Gastroesophageal sphincter (tissue), 4 donors: ENCODE measurements at regions not wholly inside any gene's neighbourhood (a gene's known extent, or its start where the extent isn't known, plus 50 kb on each side); places are given as distances from the start of the nearest gene placed in this dataset.

Experiments
- ATAC-seq: fragments of 150-250 bp; one replicate; pipeline ENCODE4 v1.9.1; 2016; ENCODE audit warnings: mild to moderate bottlenecking, moderate library complexity
- H3K27ac ChIP-seq, 4 donors: fragments of 200-600 bp; sonication (generic) in 3 of 4; 1 replicate in 3 of 4; 2 replicates in 1 of 4; pipeline ENCODE4 v1.5.1; 2016 to 2019
- H3K27me3 ChIP-seq: fragments of 200-600 bp; sonication (generic); one replicate; pipeline ENCODE4 v1.5.1; 2019
- H3K36me3 ChIP-seq, 2 donors: fragments of 200-600 bp; sonication (generic); one replicate each; pipeline ENCODE4 v1.5.1; 2019; ENCODE audit warnings: control low read depth in 1 of 2
- H3K4me1 ChIP-seq, 3 donors: fragments of 200-600 bp; sonication (generic); 1 replicate in 2 of 3; 2 replicates in 1 of 3; pipeline ENCODE4 v1.5.1; 2016 to 2019; ENCODE audit warnings: control low read depth in 2 of 3
- H3K4me3 ChIP-seq, 2 donors: fragments of 200-600 bp; sonication (generic); one replicate each; pipeline ENCODE4 v1.5.1; 2019; ENCODE audit warnings: mild to moderate bottlenecking in 1 of 2, moderate library complexity in 1 of 2
- H3K9me3 ChIP-seq, 3 donors: fragments of 200-600 bp; sonication (generic); one replicate each; pipeline ENCODE4 v1.5.1; 2017 to 2019; ENCODE audit warnings: control low read depth in 2 of 3
- EP300 ChIP-seq: sonication (generic); formaldehyde crosslinking; IDR thresholded peaks from one replicate; pipeline ENCODE4 v1.6.1; 2017; ENCODE audit warnings: antibody characterized with exemption, mild to moderate bottlenecking
- POLR2A ChIP-seq, 2 donors: fragments of 450-650 bp; IDR thresholded peaks; one replicate each; pipeline ENCODE4 v1.6.1; 2017; ENCODE audit warnings: antibody characterized with exemption in 2 of 2, mild to moderate bottlenecking in 2 of 2, moderate library complexity in 1 of 2
- POLR2AphosphoS5 ChIP-seq: sonication (generic); formaldehyde crosslinking; IDR thresholded peaks from one replicate; pipeline ENCODE4 v1.6.1; 2017; ENCODE audit warnings: antibody characterized with exemption
- WGBS, 2 donors: methylation state at CpG; one replicate each; pipeline ENCODE4 v1.1.5; 2018; ENCODE audit warnings: low coverage in 1 of 2; 5-methylcytosine and 5-hydroxymethylcytosine counted together
- TF ChIP-seq, protein P1 (sequence below), 4 experiments: fragments of 200-600 bp in 2 of 4; fragments of 450-650 bp in 2 of 4; sonication (generic) in 1 of 4; IDR thresholded peaks; one replicate each; pipeline ENCODE4 v1.5.1; 2017 to 2019; ENCODE audit warnings: antibody characterized with exemption in 4 of 4, mild to moderate bottlenecking in 2 of 4, moderate library complexity in 2 of 4

DNA sequence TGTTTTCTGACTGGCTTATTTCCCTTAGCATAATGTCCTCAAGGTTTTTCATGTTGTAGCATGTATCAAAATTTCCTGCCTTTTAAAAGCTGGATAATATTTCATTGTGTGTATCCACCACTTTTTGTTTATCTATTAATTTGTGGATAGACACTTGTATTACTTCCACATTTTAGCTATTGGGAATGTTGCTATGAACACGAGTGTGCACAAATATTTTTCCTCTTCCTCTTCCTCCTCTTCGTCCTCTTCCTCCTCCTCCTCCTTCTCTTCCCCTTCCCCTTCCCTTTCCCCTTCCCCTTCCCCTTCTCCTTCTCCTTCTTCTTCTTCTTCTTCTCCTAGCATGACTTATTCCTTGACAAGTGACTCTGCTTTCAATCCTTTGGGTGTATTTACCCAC is 51.2 kb upstream of the KL start:
- no peaks in the 10 kb centered on the region for H3K27me3 ChIP-seq
- peaks cover 0 to 3% (median 0%) of the 10 kb centered on the region in 3 donors for H3K4me1 ChIP-seq
- 57 to 63% methylated on average over 2 of the region's 2 CpGs for WGBS, 2 donors
- no peak overlapping the region for H3K27ac ChIP-seq
- no peaks in the 10 kb centered on the region for H3K36me3 ChIP-seq
- no peak overlapping the region for H3K4me3 ChIP-seq
- H3K9me3 ChIP-seq: no peaks in the 10 kb centered on the region
- ATAC-seq: no peak
- TF ChIP-seq, protein P1, sequence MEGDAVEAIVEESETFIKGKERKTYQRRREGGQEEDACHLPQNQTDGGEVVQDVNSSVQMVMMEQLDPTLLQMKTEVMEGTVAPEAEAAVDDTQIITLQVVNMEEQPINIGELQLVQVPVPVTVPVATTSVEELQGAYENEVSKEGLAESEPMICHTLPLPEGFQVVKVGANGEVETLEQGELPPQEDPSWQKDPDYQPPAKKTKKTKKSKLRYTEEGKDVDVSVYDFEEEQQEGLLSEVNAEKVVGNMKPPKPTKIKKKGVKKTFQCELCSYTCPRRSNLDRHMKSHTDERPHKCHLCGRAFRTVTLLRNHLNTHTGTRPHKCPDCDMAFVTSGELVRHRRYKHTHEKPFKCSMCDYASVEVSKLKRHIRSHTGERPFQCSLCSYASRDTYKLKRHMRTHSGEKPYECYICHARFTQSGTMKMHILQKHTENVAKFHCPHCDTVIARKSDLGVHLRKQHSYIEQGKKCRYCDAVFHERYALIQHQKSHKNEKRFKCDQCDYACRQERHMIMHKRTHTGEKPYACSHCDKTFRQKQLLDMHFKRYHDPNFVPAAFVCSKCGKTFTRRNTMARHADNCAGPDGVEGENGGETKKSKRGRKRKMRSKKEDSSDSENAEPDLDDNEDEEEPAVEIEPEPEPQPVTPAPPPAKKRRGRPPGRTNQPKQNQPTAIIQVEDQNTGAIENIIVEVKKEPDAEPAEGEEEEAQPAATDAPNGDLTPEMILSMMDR (IDR thresholded peaks at IDR 0.05): no peak
- TF ChIP-seq POLR2A (IDR thresholded peaks at IDR 0.05) (no peak), POLR2AphosphoS5 (no peak), EP300 (no peak)
